H1 (cell line): ENCODE measurements at regions not wholly inside any gene's neighbourhood (a gene's known extent, or its start where the extent isn't known, plus 50 kb on each side); places are given as distances from the start of the nearest gene placed in this dataset.

Experiments
- CTCF ChIA-PET: fragments of 300-600 bp; sonication (Branson Sonifier 250); formaldehyde crosslinking; loops from one replicate; lab custom pipeline; 2021; ENCODE audit not compliant: partially characterized antibody; lab: Charles Lee
- POLR2A ChIA-PET: fragments of 300-600 bp; sonication (Branson Sonifier 250); formaldehyde crosslinking; loops from one replicate; lab custom pipeline; 2021; ENCODE audit warnings: inconsistent platforms; ENCODE audit not compliant: partially characterized antibody; lab: Charles Lee
- DNase-seq, 2 experiments: peaks; one replicate each; pipeline versions ENCODE4 v3.0.0 to v3.0.0-alpha.2; 2010 to 2022; ENCODE audit warnings: low spot score in 2 of 2, low read depth in 1 of 2, mixed read lengths in 1 of 2
- FAIRE-seq: peaks from 2 replicates; lab custom pipeline; 2011; peaks lifted over from hg19 to GRCh38; lab: Jason Lieb, UNC
- H2AFZ ChIP-seq: 2 replicates; pipeline ENCODE4 v1.8.1; 2012; ENCODE audit warnings: low read length, inconsistent platforms
- H2AK5ac ChIP-seq: 2 replicates; pipeline ENCODE4 v1.6.1; 2013; ENCODE audit warnings: low read depth, low read length
- H2BK120ac ChIP-seq: replicated peaks from 2 replicates; pipeline ENCODE3; 2013; ENCODE audit warnings: low read depth, low read length, inconsistent platforms
- H2BK12ac ChIP-seq: 2 replicates; pipeline ENCODE4 v1.6.1; 2013; ENCODE audit warnings: low read depth, low read length
- H2BK15ac ChIP-seq: 2 replicates; pipeline ENCODE4 v1.6.1; 2013; ENCODE audit warnings: low read length
- H2BK20ac ChIP-seq: 2 replicates; pipeline ENCODE4 v1.6.1; 2013; ENCODE audit warnings: low read length
- H2BK5ac ChIP-seq: 2 replicates; pipeline ENCODE4 v1.6.1; 2013; ENCODE audit warnings: low read depth, low read length
- H3K14ac ChIP-seq: 2 replicates; pipeline ENCODE4 v1.6.1; 2013; ENCODE audit warnings: inconsistent platforms; ENCODE audit not compliant: insufficient read length
- H3K18ac ChIP-seq: 2 replicates; pipeline ENCODE4 v1.6.1; 2013; ENCODE audit warnings: low read length; ENCODE audit errors: extremely low read depth
- H3K23ac ChIP-seq: 2 replicates; pipeline ENCODE4 v1.6.1; 2013; ENCODE audit warnings: inconsistent platforms; ENCODE audit not compliant: insufficient read length
- H3K23me2 ChIP-seq: 2 replicates; pipeline ENCODE4 v1.6.1; 2013; ENCODE audit warnings: low read depth, low read length
- H3K27ac ChIP-seq: 2 replicates; pipeline ENCODE4 v1.6.1; 2011; ENCODE audit warnings: low read depth, low read length, inconsistent platforms
- H3K27me3 ChIP-seq, 4 experiments: replicated peaks in 1 of 4; 1 replicate in 1 of 4; 2 replicates in 3 of 4; pipeline versions ENCODE4 v1.6.1 to v1.8.1; 2011 to 2013; ENCODE audit warnings: low read length in 3 of 4, mild to moderate bottlenecking in 3 of 4, inconsistent platforms in 2 of 4, mixed read lengths in 2 of 4, moderate library complexity in 1 of 4; ENCODE audit not compliant: control insufficient read depth in 3 of 4, insufficient read depth in 3 of 4; ENCODE audit errors: extremely low read depth in 1 of 4
- H3K36me3 ChIP-seq, 4 experiments: 2 replicates each; pipeline versions ENCODE4 v1.6.1 to v1.8.1; 2011 to 2013; ENCODE audit warnings: mild to moderate bottlenecking in 4 of 4, low read length in 3 of 4, moderate library complexity in 2 of 4, control low read depth in 1 of 4, inconsistent platforms in 1 of 4; ENCODE audit not compliant: insufficient read depth in 4 of 4, control insufficient read depth in 2 of 4
- H3K4ac ChIP-seq: replicated peaks from 2 replicates; pipeline ENCODE3; 2013; ENCODE audit warnings: low read length, low read depth, mixed read lengths, inconsistent platforms; ENCODE audit not compliant: insufficient read length
- H3K4me1 ChIP-seq, 4 experiments: replicated peaks in 1 of 4; 1 replicate in 1 of 4; 2 replicates in 3 of 4; pipeline versions ENCODE4 v1.6.1 to v1.8.1; 2011 to 2013; ENCODE audit warnings: low read length in 3 of 4, inconsistent platforms in 2 of 4, mixed read lengths in 1 of 4; ENCODE audit not compliant: insufficient read depth in 4 of 4, control insufficient read depth in 3 of 4
- H3K4me2 ChIP-seq, 2 experiments: 2 replicates each; pipeline versions ENCODE4 v1.6.1 to v1.8.1; 2011 to 2013; ENCODE audit warnings: low read depth in 2 of 2, low read length in 2 of 2, control low read depth in 1 of 2, inconsistent platforms in 1 of 2, mild to moderate bottlenecking in 1 of 2; ENCODE audit not compliant: insufficient read depth in 1 of 2
- H3K4me3 ChIP-seq, 4 experiments: fragments of 200-600, 300-600 bp in 1 of 4; sonication (generic), shearing (Covaris generic), sonication (Bioruptor Twin) in 1 of 4; 2 replicates each; pipeline versions ENCODE4 v1.5.1 to v1.8.1; 2011 to 2016; ENCODE audit warnings: low read length in 4 of 4, low read depth in 3 of 4, control low read depth in 2 of 4, inconsistent platforms in 2 of 4, mild to moderate bottlenecking in 2 of 4, mixed read lengths in 1 of 4, moderate library complexity in 1 of 4; ENCODE audit not compliant: insufficient read depth in 2 of 4; ENCODE audit errors: extremely low read depth in 1 of 4
- H3K56ac ChIP-seq: replicated peaks from 2 replicates; pipeline ENCODE3; 2013; ENCODE audit warnings: low read depth, mild to moderate bottlenecking, mixed read lengths, low read length, inconsistent platforms; ENCODE audit not compliant: insufficient read length
- H3K79me1 ChIP-seq: 2 replicates; pipeline ENCODE4 v1.6.1; 2013; ENCODE audit warnings: low read depth, low read length, control low read depth
- H3K79me2 ChIP-seq, 2 experiments: 2 replicates each; pipeline versions ENCODE4 v1.6.1 to v1.8.1; 2012 to 2013; ENCODE audit warnings: low read length in 2 of 2, mild to moderate bottlenecking in 2 of 2, inconsistent platforms in 1 of 2; ENCODE audit not compliant: insufficient read depth in 2 of 2, control insufficient read depth in 1 of 2
- H3K9ac ChIP-seq, 4 experiments: replicated peaks in 1 of 4; 1 replicate in 1 of 4; 2 replicates in 3 of 4; pipeline versions ENCODE4 v1.6.1 to v1.8.1; 2011 to 2013; ENCODE audit warnings: low read depth in 3 of 4, low read length in 3 of 4, control low read depth in 2 of 4, mild to moderate bottlenecking in 2 of 4, moderate library complexity in 2 of 4, inconsistent platforms in 1 of 4; ENCODE audit errors: extremely low read depth in 1 of 4
- H3K9me3 ChIP-seq, 2 experiments: 2 replicates each; pipeline versions ENCODE4 v1.6.1 to v1.8.1; 2012 to 2013; ENCODE audit warnings: mild to moderate bottlenecking in 2 of 2, moderate library complexity in 2 of 2, control low read depth in 1 of 2, inconsistent platforms in 1 of 2, low read depth in 1 of 2, low read length in 1 of 2, mixed read lengths in 1 of 2; ENCODE audit not compliant: insufficient read depth in 2 of 2
- H4K20me1 ChIP-seq, 2 experiments: replicated peaks in 1 of 2; 2 replicates each; pipeline versions ENCODE3 to v1.8.1; 2011 to 2013; ENCODE audit warnings: inconsistent platforms in 2 of 2, low read length in 2 of 2, mild to moderate bottlenecking in 1 of 2; ENCODE audit not compliant: insufficient read depth in 2 of 2, control insufficient read depth in 1 of 2
- H4K5ac ChIP-seq: 2 replicates; pipeline ENCODE4 v1.6.1; 2013; ENCODE audit warnings: low read length, low read depth, mixed read lengths, inconsistent platforms; ENCODE audit not compliant: insufficient read length
- H4K8ac ChIP-seq: 2 replicates; pipeline ENCODE4 v1.8.0; 2013; ENCODE audit warnings: mild to moderate bottlenecking, moderate library complexity, low read length, inconsistent platforms; ENCODE audit not compliant: insufficient read depth; ENCODE audit errors: extremely low read depth
- H4K91ac ChIP-seq: replicated peaks from 2 replicates; pipeline ENCODE3; 2013; ENCODE audit warnings: low read length, mixed read lengths, inconsistent platforms; ENCODE audit not compliant: insufficient read length
- ATF2 ChIP-seq: IDR thresholded peaks from 2 replicates; pipeline ENCODE4 v1.6.1; 2012; ENCODE audit warnings: low read length, inconsistent platforms
- CREB1 ChIP-seq: IDR thresholded peaks from 2 replicates; pipeline ENCODE4 v1.6.1; 2012; ENCODE audit warnings: inconsistent platforms
- EZH2 ChIP-seq: fragments of 200-600 bp; sonication (generic); IDR thresholded peaks from 2 replicates; pipeline ENCODE4 v1.7.1; 2012; ENCODE audit warnings: low read depth, mild to moderate bottlenecking, moderate library complexity, low read length, inconsistent platforms; ENCODE audit not compliant: severe bottlenecking
- HDAC2 ChIP-seq, 2 experiments: fragments of 300-600 bp in 1 of 2; sonication (generic) in 1 of 2; IDR thresholded peaks; 2 replicates each; pipeline ENCODE4 v1.6.1; 2011 to 2012; ENCODE audit warnings: low read depth in 2 of 2, low read length in 2 of 2, mild to moderate bottlenecking in 2 of 2, moderate library complexity in 2 of 2, borderline replicate concordance in 1 of 2, inconsistent platforms in 1 of 2
- HDAC6 ChIP-seq: IDR thresholded peaks from one replicate; pipeline ENCODE4 v1.7.1; 2012; ENCODE audit warnings: low read depth, mild to moderate bottlenecking, inconsistent platforms, low read length, moderate library complexity
- JUND ChIP-seq: IDR thresholded peaks from 2 replicates; pipeline ENCODE4 v1.6.1; 2011; ENCODE audit warnings: mild to moderate bottlenecking, improper control_type of control experiment, low read length
- POLR2AphosphoS5 ChIP-seq: IDR thresholded peaks from 2 replicates; pipeline ENCODE4 v1.6.1; 2011; ENCODE audit warnings: low read depth, low read length
- RXRA ChIP-seq: IDR thresholded peaks from 2 replicates; pipeline ENCODE4 v1.6.1; 2011; ENCODE audit warnings: low read depth, mild to moderate bottlenecking, low read length, moderate library complexity; ENCODE audit not compliant: insufficient read depth
- SAP30 ChIP-seq: fragments of 300-600 bp; sonication (generic); IDR thresholded peaks from 2 replicates; pipeline ENCODE4 v1.7.1; 2012; ENCODE audit warnings: low read length, moderate library complexity, mild to moderate bottlenecking, inconsistent platforms; ENCODE audit not compliant: insufficient read depth, insufficient replicate concordance
- SIX5 ChIP-seq: IDR thresholded peaks from 2 replicates; pipeline ENCODE4 v1.6.1; 2011; ENCODE audit warnings: mild to moderate bottlenecking, low read depth, low read length
- WGBS, 2 experiments: shearing (Covaris generic) in 1 of 2; methylation state at CpG; one replicate each; pipeline versions ENCODE4 v1.1.6 to v1.1.7; 2013 to 2015; ENCODE audit warnings: low lambda C conversion rate in 2 of 2, mixed read lengths in 2 of 2, inconsistent platforms in 1 of 2, low coverage in 1 of 2, missing lambda C conversion rate in 1 of 2; ENCODE audit not compliant: insufficient replicate concordance in 2 of 2, insufficient coverage in 1 of 2, insufficient read length in 1 of 2; ENCODE audit errors: extremely low coverage in 1 of 2, missing lambda C conversion rate in 1 of 2; 5-methylcytosine and 5-hydroxymethylcytosine counted together

- H3K18ac ChIP-seq: no peak overlapping the region
- H4K5ac ChIP-seq: no peak overlapping the region
- CTCF ChIA-PET: interaction anchor here (1.2 kb wide), 1 partner anchor 10 kb away, joined by 3 read pairs; no protein-coding TSS in a partner anchor
- no peak overlapping the region for H2AFZ ChIP-seq
- no peak overlapping the region for H2AK5ac ChIP-seq
- H3K79me2 ChIP-seq: no peaks in the 10 kb centered on the region
- no peak overlapping the region for H3K4ac ChIP-seq
- H3K79me1 ChIP-seq: no peaks in the 10 kb centered on the region
- no peak overlapping the region for H3K23ac ChIP-seq
- H3K14ac ChIP-seq: no peak overlapping the region
- POLR2A ChIA-PET: no interaction called here
- no peak overlapping the region for H2BK12ac ChIP-seq
- H3K27ac ChIP-seq: no peak overlapping the region
- H3K4me3 ChIP-seq: no peak overlapping the region
- H3K23me2 ChIP-seq: no peaks in the 10 kb centered on the region
- no peak overlapping the region for H2BK15ac ChIP-seq
- no peaks in the 10 kb centered on the region for H3K27me3 ChIP-seq
- H3K36me3 ChIP-seq: no peaks in the 10 kb centered on the region
- H2BK5ac ChIP-seq: no peak overlapping the region
- no peak overlapping the region for H2BK120ac ChIP-seq
- H2BK20ac ChIP-seq: no peak overlapping the region
- H3K4me1 ChIP-seq: no peaks in the 10 kb centered on the region
- FAIRE-seq (no peak), DNase-seq (no peak)
- H3K9me3 ChIP-seq: no peaks in the 10 kb centered on the region
- no peak overlapping the region for H4K91ac ChIP-seq
- H3K9ac ChIP-seq: no peak overlapping the region
- WGBS, 2 experiments: 89% methylated on average over 4 of the region's 4 CpGs; no CpG with 5 or more reads in 1 of the 2 experiments
- no peak overlapping the region for H3K4me2 ChIP-seq
- H3K56ac ChIP-seq: no peak overlapping the region
- no peaks in the 10 kb centered on the region for H4K20me1 ChIP-seq
- H4K8ac ChIP-seq: no peak overlapping the region
- TF ChIP-seq RXRA: no peak
- no peak for TF ChIP-seq HDAC6
- no peak for TF ChIP-seq SIX5
- no peak for TF ChIP-seq POLR2AphosphoS5
- TF ChIP-seq EZH2: no peak
- TF ChIP-seq HDAC2 (IDR thresholded peaks at IDR 0.05; ENCODE audit: borderline replicate concordance in 1 of 2, low read depth in 2 of 2, low read length in 2 of 2): no peak
- TF ChIP-seq JUND: no peak
- TF ChIP-seq SAP30: no peak
- TF ChIP-seq ATF2: no peak
- no peak for TF ChIP-seq CREB1
Measured at GRCh38 chr21:35178098-35178497, 129.0 kb upstream of the RUNX1 start.
